ENCODE measurements at regions not wholly inside any gene's neighbourhood (a gene's known extent, or its start where the extent isn't known, plus 50 kb on each side); places are given as distances from the start of the nearest gene placed in this dataset.

DNA sequence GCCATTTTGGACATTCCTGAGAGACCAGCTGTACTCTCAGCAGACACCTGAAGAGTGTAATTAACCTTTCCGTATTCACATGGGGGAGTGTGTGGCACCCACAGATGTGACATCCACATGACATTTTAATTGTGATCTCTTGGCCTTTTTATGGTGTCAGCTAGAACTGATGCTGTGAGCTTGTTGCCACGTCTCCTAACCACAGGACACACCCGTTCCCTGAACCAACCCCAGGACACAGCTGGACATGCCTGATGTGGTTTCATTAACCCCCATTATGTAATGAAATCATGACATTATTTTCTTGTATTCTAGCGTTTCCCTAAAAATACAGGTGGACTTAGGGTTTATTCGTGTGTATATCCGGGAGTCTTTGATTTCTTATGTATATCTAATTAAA lies 1036.1 kb downstream of the TMEM121 start:
- Histone ChIP-seq H3K79me2 (ENCODE audit: insufficient read depth, low read length) (no peaks in the 10 kb centered on the region), H3K27me3 (ENCODE audit: insufficient read depth, low read length) (no peaks in the 10 kb centered on the region), H3K9ac (ENCODE audit: low read length) (no peak overlapping the region), H2AFZ (ENCODE audit: low read depth, low read length) (no peak overlapping the region), H3K36me3 (ENCODE audit: insufficient read depth, low read length) (no peaks in the 10 kb centered on the region), H4K20me1 (ENCODE audit: insufficient read depth, low read length) (no peaks in the 10 kb centered on the region), H3K4me2 (ENCODE audit: low read length) (no peak overlapping the region), H3K4me1 (ENCODE audit: insufficient read depth, low read length) (no peaks in the 10 kb centered on the region), H3K27ac (ENCODE audit: low read depth, low read length) (no peak overlapping the region), H3K9me3 (ENCODE audit: insufficient read depth, low read depth, low read length) (peaks cover 10% of the 10 kb centered on the region), H3K4me3 (ENCODE audit: insufficient read depth, low read depth, low read length) (no peak overlapping the region)
- no peak for FAIRE-seq
- no peaks in the 10 kb centered on the region for H3K4me1 Mint-ChIP-seq (ENCODE audit: low read depth, unreplicated experiment)
- H3K9me3 Mint-ChIP-seq (ENCODE audit: unreplicated experiment), result peaks cover 9% of the 10 kb centered on the region
- no peak for DNase-seq (ENCODE audit: low read depth)
- H3K4me3 Mint-ChIP-seq (ENCODE audit: unreplicated experiment), result no peak overlapping the region
- no peak overlapping the region for H3K27ac Mint-ChIP-seq (ENCODE audit: unreplicated experiment)
- H3K36me3 Mint-ChIP-seq (ENCODE audit: low read depth, unreplicated experiment), result no peaks in the 10 kb centered on the region
- TF ChIP-seq, protein P1, sequence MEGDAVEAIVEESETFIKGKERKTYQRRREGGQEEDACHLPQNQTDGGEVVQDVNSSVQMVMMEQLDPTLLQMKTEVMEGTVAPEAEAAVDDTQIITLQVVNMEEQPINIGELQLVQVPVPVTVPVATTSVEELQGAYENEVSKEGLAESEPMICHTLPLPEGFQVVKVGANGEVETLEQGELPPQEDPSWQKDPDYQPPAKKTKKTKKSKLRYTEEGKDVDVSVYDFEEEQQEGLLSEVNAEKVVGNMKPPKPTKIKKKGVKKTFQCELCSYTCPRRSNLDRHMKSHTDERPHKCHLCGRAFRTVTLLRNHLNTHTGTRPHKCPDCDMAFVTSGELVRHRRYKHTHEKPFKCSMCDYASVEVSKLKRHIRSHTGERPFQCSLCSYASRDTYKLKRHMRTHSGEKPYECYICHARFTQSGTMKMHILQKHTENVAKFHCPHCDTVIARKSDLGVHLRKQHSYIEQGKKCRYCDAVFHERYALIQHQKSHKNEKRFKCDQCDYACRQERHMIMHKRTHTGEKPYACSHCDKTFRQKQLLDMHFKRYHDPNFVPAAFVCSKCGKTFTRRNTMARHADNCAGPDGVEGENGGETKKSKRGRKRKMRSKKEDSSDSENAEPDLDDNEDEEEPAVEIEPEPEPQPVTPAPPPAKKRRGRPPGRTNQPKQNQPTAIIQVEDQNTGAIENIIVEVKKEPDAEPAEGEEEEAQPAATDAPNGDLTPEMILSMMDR (IDR thresholded peaks at IDR 0.05; ENCODE audit: insufficient read depth, low read depth, low read length), result no peak
- TF ChIP-seq EZH2 (IDR thresholded peaks at IDR 0.05; ENCODE audit: insufficient read depth, low read length), result no peak
- H3K27me3 Mint-ChIP-seq (ENCODE audit: low read depth, unreplicated experiment), result no peaks in the 10 kb centered on the region

DNA sequence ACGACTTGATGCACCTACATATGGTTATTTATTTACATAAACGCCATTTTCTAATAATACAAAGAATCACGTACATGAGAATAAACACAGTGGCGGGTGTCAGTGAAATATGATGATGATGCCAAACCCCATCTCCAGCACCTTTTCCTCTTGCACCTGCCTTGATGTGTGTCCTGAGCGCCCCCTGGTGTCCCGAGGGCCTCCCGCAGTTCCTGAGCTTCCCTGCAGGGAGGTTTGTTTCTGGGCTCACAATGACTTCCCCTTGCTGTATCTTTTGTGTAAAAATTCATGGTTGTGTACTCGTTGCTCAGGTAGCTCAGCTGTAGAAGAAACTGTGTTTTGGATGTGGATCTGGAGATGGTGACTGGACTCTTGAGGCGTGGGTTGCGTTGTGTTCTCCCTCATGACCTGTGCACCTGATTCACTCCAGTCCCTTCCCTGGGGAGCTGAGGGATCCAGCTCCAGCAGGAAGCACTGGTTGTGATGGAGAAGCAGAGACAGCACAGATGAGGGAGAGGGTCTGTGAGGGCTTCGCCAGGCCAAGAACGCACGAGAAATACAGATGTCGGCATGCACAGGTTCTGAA lies 1037.8 kb downstream of the TMEM121 start:
- H3K36me3 Mint-ChIP-seq (ENCODE audit: low read depth, unreplicated experiment), result no peaks in the 10 kb centered on the region

DNA sequence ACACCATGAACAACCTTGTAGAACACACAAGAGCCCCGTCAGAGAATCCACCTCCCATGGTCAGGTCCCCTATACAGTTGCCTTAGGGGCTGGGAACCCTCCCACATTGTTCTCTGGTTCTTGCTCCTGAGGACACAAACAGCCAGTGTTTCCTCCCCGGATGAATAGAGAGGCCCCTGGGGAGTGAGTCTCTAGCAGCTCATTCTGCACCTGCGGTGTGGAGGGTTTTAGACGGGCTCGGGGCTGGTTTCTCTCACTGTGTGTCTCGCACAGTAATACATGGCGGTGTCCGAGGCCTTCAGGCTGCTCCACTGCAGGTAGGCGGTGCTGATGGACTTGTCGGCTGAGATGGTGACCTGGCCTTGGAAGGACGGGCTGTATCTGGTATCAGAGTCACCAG lies 1052.1 kb downstream of the TMEM121 start:
- Histone ChIP-seq H2AFZ (ENCODE audit: low read depth, low read length) (no peak overlapping the region), H3K9me3 (ENCODE audit: insufficient read depth, low read depth, low read length) (peaks cover 13% of the 10 kb centered on the region), H3K36me3 (ENCODE audit: insufficient read depth, low read length) (no peaks in the 10 kb centered on the region), H3K27me3 (ENCODE audit: insufficient read depth, low read length) (no peaks in the 10 kb centered on the region), H3K4me2 (ENCODE audit: low read length) (no peak overlapping the region), H3K4me1 (ENCODE audit: insufficient read depth, low read length) (no peaks in the 10 kb centered on the region), H3K9ac (ENCODE audit: low read length) (no peak overlapping the region), H4K20me1 (ENCODE audit: insufficient read depth, low read length) (no peaks in the 10 kb centered on the region), H3K79me2 (ENCODE audit: insufficient read depth, low read length) (no peaks in the 10 kb centered on the region), H3K4me3 (ENCODE audit: insufficient read depth, low read depth, low read length) (no peak overlapping the region), H3K27ac (ENCODE audit: low read depth, low read length) (no peak overlapping the region)
- Mint-ChIP-seq H3K9me3 (ENCODE audit: unreplicated experiment) (peaks cover 3% of the 10 kb centered on the region), H3K27ac (ENCODE audit: unreplicated experiment) (no peak overlapping the region), H3K4me3 (ENCODE audit: unreplicated experiment) (no peak overlapping the region), H3K27me3 (ENCODE audit: low read depth, unreplicated experiment) (no peaks in the 10 kb centered on the region), H3K4me1 (ENCODE audit: low read depth, unreplicated experiment) (no peaks in the 10 kb centered on the region), H3K36me3 (ENCODE audit: low read depth, unreplicated experiment) (no peaks in the 10 kb centered on the region)
- FAIRE-seq (no peak), DNase-seq (ENCODE audit: low read depth) (no peak)
- TF ChIP-seq, protein P1 (IDR thresholded peaks at IDR 0.05; ENCODE audit: insufficient read depth, low read depth, low read length), result no peak
- TF ChIP-seq EZH2 (IDR thresholded peaks at IDR 0.05; ENCODE audit: insufficient read depth, low read length), result no peak

More for the DNA sequence above, 1037.8 kb downstream of the TMEM121 start:
- Histone ChIP-seq H3K9ac (ENCODE audit: low read length) (no peak overlapping the region), H3K27ac (ENCODE audit: low read depth, low read length) (no peak overlapping the region), H3K4me1 (ENCODE audit: insufficient read depth, low read length) (no peaks in the 10 kb centered on the region), H3K27me3 (ENCODE audit: insufficient read depth, low read length) (no peaks in the 10 kb centered on the region), H3K4me2 (ENCODE audit: low read length) (no peak overlapping the region), H3K79me2 (ENCODE audit: insufficient read depth, low read length) (no peaks in the 10 kb centered on the region), H4K20me1 (ENCODE audit: insufficient read depth, low read length) (no peaks in the 10 kb centered on the region), H3K4me3 (ENCODE audit: insufficient read depth, low read depth, low read length) (no peak overlapping the region), H2AFZ (ENCODE audit: low read depth, low read length) (no peak overlapping the region), H3K36me3 (ENCODE audit: insufficient read depth, low read length) (no peaks in the 10 kb centered on the region), H3K9me3 (ENCODE audit: insufficient read depth, low read depth, low read length) (peaks cover 10% of the 10 kb centered on the region)
- H3K27ac Mint-ChIP-seq (ENCODE audit: unreplicated experiment), result no peak overlapping the region
- H3K4me3 Mint-ChIP-seq (ENCODE audit: unreplicated experiment), result no peak overlapping the region
- no peak for FAIRE-seq
- no peak for DNase-seq (ENCODE audit: low read depth)
- H3K9me3 Mint-ChIP-seq (ENCODE audit: unreplicated experiment), result peaks cover 9% of the 10 kb centered on the region
- no peaks in the 10 kb centered on the region for H3K4me1 Mint-ChIP-seq (ENCODE audit: low read depth, unreplicated experiment)
- H3K27me3 Mint-ChIP-seq (ENCODE audit: low read depth, unreplicated experiment), result no peaks in the 10 kb centered on the region
- TF ChIP-seq, protein P1 (IDR thresholded peaks at IDR 0.05; ENCODE audit: insufficient read depth, low read depth, low read length), result no peak
- no peak for TF ChIP-seq EZH2 (IDR thresholded peaks at IDR 0.05; ENCODE audit: insufficient read depth, low read length)
